ENCODE measurements at regions not wholly inside any gene's neighbourhood (a gene's known extent, or its start where the extent isn't known, plus 50 kb on each side); places are given as distances from the start of the nearest gene placed in this dataset.

DNA sequence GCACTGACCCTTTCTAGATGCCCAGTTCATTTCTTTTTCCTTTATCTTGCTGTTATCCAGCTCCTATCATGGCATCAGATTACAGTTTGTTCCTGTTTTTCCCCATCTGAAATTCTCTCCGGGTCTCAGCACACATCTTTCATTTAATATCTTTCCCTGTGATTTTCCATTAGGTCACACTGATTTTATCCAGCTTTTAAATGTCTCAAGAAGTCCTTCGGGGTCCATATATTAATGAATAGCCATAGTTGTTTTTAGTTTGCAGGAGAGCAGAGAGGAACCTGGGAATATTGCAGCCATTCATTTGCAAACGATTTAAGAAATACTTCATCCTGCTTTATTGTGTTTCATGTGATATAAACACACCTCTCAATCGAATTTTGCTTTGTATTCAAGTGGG, 374.2 kb downstream of the TDRD15 start:
- TF ChIP-seq, protein P1, sequence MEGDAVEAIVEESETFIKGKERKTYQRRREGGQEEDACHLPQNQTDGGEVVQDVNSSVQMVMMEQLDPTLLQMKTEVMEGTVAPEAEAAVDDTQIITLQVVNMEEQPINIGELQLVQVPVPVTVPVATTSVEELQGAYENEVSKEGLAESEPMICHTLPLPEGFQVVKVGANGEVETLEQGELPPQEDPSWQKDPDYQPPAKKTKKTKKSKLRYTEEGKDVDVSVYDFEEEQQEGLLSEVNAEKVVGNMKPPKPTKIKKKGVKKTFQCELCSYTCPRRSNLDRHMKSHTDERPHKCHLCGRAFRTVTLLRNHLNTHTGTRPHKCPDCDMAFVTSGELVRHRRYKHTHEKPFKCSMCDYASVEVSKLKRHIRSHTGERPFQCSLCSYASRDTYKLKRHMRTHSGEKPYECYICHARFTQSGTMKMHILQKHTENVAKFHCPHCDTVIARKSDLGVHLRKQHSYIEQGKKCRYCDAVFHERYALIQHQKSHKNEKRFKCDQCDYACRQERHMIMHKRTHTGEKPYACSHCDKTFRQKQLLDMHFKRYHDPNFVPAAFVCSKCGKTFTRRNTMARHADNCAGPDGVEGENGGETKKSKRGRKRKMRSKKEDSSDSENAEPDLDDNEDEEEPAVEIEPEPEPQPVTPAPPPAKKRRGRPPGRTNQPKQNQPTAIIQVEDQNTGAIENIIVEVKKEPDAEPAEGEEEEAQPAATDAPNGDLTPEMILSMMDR (IDR thresholded peaks at IDR 0.05): no peak
- no peak for TF ChIP-seq MYC (IDR thresholded peaks at IDR 0.05; ENCODE audit: borderline replicate concordance, low read length)
